SK-N-SH (cell line): ENCODE measurements at regions not wholly inside any gene's neighbourhood (a gene's known extent, or its start where the extent isn't known, plus 50 kb on each side); places are given as distances from the start of the nearest gene placed in this dataset.

Source experiments
- CTCF ChIA-PET: fragments of 300-600, 350-600 bp; formaldehyde crosslinking; extraction: SDS; loops from one replicate; lab custom pipeline; 2021; lab: Yijun Ruan, JAX
- POLR2A ChIA-PET: fragments of 350-600 bp; sonication (Branson Sonifier 250); formaldehyde crosslinking; extraction: SDS; loops from one replicate; lab custom pipeline; 2020; ENCODE audit warnings: antibody characterized with exemption, inconsistent platforms; lab: Yijun Ruan, JAX
- DNase-seq: peaks from one replicate; pipeline ENCODE4 v3.0.0; 2012
- H2AFZ ChIP-seq: fragments of 200-600 bp; sonication (generic); 2 replicates; pipeline ENCODE4 v1.8.1; 2016; ENCODE audit warnings: antibody characterized with exemption, mild to moderate bottlenecking, low read depth
- H3F3A ChIP-seq: fragments of 200-600 bp; sonication (generic); replicated peaks from 2 replicates; pipeline ENCODE3; 2016; ENCODE audit warnings: antibody characterized with exemption, mild to moderate bottlenecking; ENCODE audit not compliant: insufficient read depth
- H3K27ac ChIP-seq, 2 experiments: fragments of 200-500 bp in 1 of 2; fragments of 200-600 bp in 1 of 2; sonication (Bioruptor generic) in 1 of 2; sonication (generic), shearing (Covaris generic) in 1 of 2; 2 replicates each; pipeline versions ENCODE4 v1.5.1 to v1.6.1; 2014 to 2016; ENCODE audit warnings: low read depth in 2 of 2, inconsistent platforms in 1 of 2, low read length in 1 of 2, mild to moderate bottlenecking in 1 of 2, mixed read lengths in 1 of 2
- H3K27me3 ChIP-seq: fragments of 200-600 bp; sonication (generic), shearing (Covaris generic); 2 replicates; pipeline ENCODE4 v1.6.1; 2016; ENCODE audit warnings: mixed run types; ENCODE audit not compliant: insufficient read depth
- H3K36me3 ChIP-seq, 2 experiments: fragments of 200-500 bp in 1 of 2; fragments of 200-600 bp in 1 of 2; sonication (Bioruptor generic) in 1 of 2; sonication (generic) in 1 of 2; replicated peaks in 1 of 2; 2 replicates each; pipeline versions ENCODE3 to v1.5.1; 2014 to 2016; ENCODE audit warnings: low read length in 1 of 2, mild to moderate bottlenecking in 1 of 2; ENCODE audit not compliant: insufficient read depth in 2 of 2, control insufficient read depth in 1 of 2
- H3K4me1 ChIP-seq, 2 experiments: fragments of 200-500 bp in 1 of 2; fragments of 200-600 bp in 1 of 2; sonication (Bioruptor generic) in 1 of 2; sonication (generic), shearing (Covaris generic) in 1 of 2; 2 replicates each; pipeline versions ENCODE4 v1.5.1 to v1.6.1; 2014 to 2016; ENCODE audit warnings: low read depth in 1 of 2, low read length in 1 of 2, mixed run types in 1 of 2; ENCODE audit not compliant: insufficient read depth in 2 of 2, control insufficient read depth in 1 of 2
- H3K4me2 ChIP-seq: fragments of 200-600 bp; sonication (generic), shearing (Covaris generic); 2 replicates; pipeline ENCODE4 v1.6.1; 2017; ENCODE audit warnings: mixed run types
- H3K4me3 ChIP-seq, 2 experiments: fragments of 200-500 bp in 1 of 2; fragments of 200-600 bp in 1 of 2; sonication (Bioruptor generic) in 1 of 2; sonication (generic), shearing (Covaris generic) in 1 of 2; 2 replicates each; pipeline versions ENCODE4 v1.5.1 to v1.8.1; 2014 to 2016; ENCODE audit warnings: low read depth in 2 of 2, inconsistent platforms in 1 of 2, low read length in 1 of 2, mild to moderate bottlenecking in 1 of 2, mixed read lengths in 1 of 2, moderate library complexity in 1 of 2
- H3K79me2 ChIP-seq: fragments of 200-600 bp; sonication (generic); 2 replicates; pipeline ENCODE4 v1.8.1; 2017; ENCODE audit warnings: mild to moderate bottlenecking; ENCODE audit not compliant: insufficient read depth
- H3K9ac ChIP-seq: fragments of 200-600 bp; sonication (generic); 2 replicates; pipeline ENCODE4 v1.6.1; 2017; ENCODE audit warnings: mixed run types
- H3K9me2 ChIP-seq: fragments of 200-600 bp; sonication (generic); 2 replicates; pipeline ENCODE4 v1.6.1; 2017; ENCODE audit warnings: mixed run types
- H3K9me3 ChIP-seq: fragments of 200-600 bp; sonication (generic); 2 replicates; pipeline ENCODE4 v1.6.1; 2017; ENCODE audit warnings: mixed run types, mild to moderate bottlenecking, moderate library complexity
- H4K20me1 ChIP-seq: fragments of 200-600 bp; sonication (generic); 2 replicates; pipeline ENCODE4 v1.6.1; 2017; ENCODE audit warnings: mild to moderate bottlenecking, mixed run types; ENCODE audit not compliant: insufficient read depth
- ELF1 ChIP-seq: IDR thresholded peaks from 2 replicates; pipeline ENCODE4 v1.4.0; 2012
- EP300 ChIP-seq, 2 experiments: IDR thresholded peaks; 2 replicates each; pipeline versions ENCODE4 v1.4.0 to v1.6.1; 2012; ENCODE audit warnings: borderline replicate concordance in 1 of 2, low read depth in 1 of 2, low read length in 1 of 2
- FOSL2 ChIP-seq: IDR thresholded peaks from 2 replicates; pipeline ENCODE4 v1.4.0; 2012; ENCODE audit warnings: low read depth, mild to moderate bottlenecking, moderate library complexity, borderline replicate concordance
- FOXM1 ChIP-seq: IDR thresholded peaks from 2 replicates; pipeline ENCODE4 v1.4.0; 2012; ENCODE audit warnings: low read depth, mild to moderate bottlenecking
- JUND ChIP-seq: IDR thresholded peaks from 2 replicates; pipeline ENCODE4 v1.4.0; 2012
- NFIC ChIP-seq: IDR thresholded peaks from 2 replicates; pipeline ENCODE4 v1.4.0; 2012; ENCODE audit warnings: borderline replicate concordance
- PBX3 ChIP-seq: IDR thresholded peaks from 2 replicates; pipeline ENCODE4; 2012
- RCOR1 ChIP-seq: fragments of 150-350 bp; IDR thresholded peaks from 2 replicates; pipeline ENCODE4 v1.6.1; 2017; ENCODE audit warnings: antibody characterized with exemption, low read length
- SIN3A ChIP-seq: IDR thresholded peaks from 2 replicates; pipeline ENCODE4 v1.6.1; 2012; ENCODE audit warnings: low read depth, mild to moderate bottlenecking, low read length, moderate library complexity, borderline replicate concordance
- TCF12 ChIP-seq: IDR thresholded peaks from 2 replicates; pipeline ENCODE4 v1.4.0; 2012
- TEAD4 ChIP-seq: IDR thresholded peaks from 2 replicates; pipeline ENCODE4 v1.4.0; 2012; ENCODE audit warnings: mild to moderate bottlenecking, borderline replicate concordance; ENCODE audit not compliant: insufficient read depth
- WGBS: methylation state at CpG from one replicate; pipeline ENCODE4 v1.1.6; 2017; ENCODE audit warnings: low lambda C conversion rate; 5-methylcytosine and 5-hydroxymethylcytosine counted together

- H3K4me2 ChIP-seq = no peak overlapping the region
These were observed 803.0 kb upstream of the MGAT4C start for GRCh38 chr12:87059231-87059630.

GRCh38 chr12:87054226-87054625, 798.0 kb upstream of the MGAT4C start:
- Histone ChIP-seq H3K36me3 (no peaks in the 10 kb centered on the region), H4K20me1 (no peaks in the 10 kb centered on the region), H3K79me2 (no peaks in the 10 kb centered on the region), H3K4me1 (no peaks in the 10 kb centered on the region; a peak in 1 of 4 replicates), H3K4me3 (no peak overlapping the region), H3K27ac (no peak overlapping the region; a peak in 1 of 4 replicates), H3K4me2 (no peak overlapping the region), H2AFZ (no peak overlapping the region), H3F3A (peaks cover 3% of the 10 kb centered on the region), H3K27me3 (no peaks in the 10 kb centered on the region), H3K9me3 (no peaks in the 10 kb centered on the region; the same call in 1 of the 2 replicates), H3K9me2 (peaks cover 9% of the 10 kb centered on the region; the same call in 1 of the 2 replicates), H3K9ac (no peak overlapping the region)
- CTCF ChIA-PET = interaction anchor here (1.0 kb wide), 1 partner anchor 27 kb away, joined by 3 read pairs; no protein-coding TSS in a partner anchor
- POLR2A ChIA-PET = no interaction called here
- peak; percentile 74 for TF ChIP-seq JUND
- TF ChIP-seq FOSL2 = 0 out of 2 replicates have a peak, but pooled peaks have one; percentile 7
- peak; percentile 84 for TF ChIP-seq NFIC
- TF ChIP-seq PBX3 = peak; percentile 73
- TF ChIP-seq EP300 (IDR thresholded peaks at IDR 0.05; ENCODE audit: borderline replicate concordance in 1 of 2, low read depth in 1 of 2, low read length in 1 of 2) = peak in 1 of 2 experiments; percentile 75; a peak in 1 of 4 replicates
- peak; percentile 65 for TF ChIP-seq TCF12
- no peak for TF ChIP-seq RCOR1
- 0 out of 2 replicates have a peak, but pooled peaks have one; percentile 17 for TF ChIP-seq FOXM1
- no peak for TF ChIP-seq ELF1
- TF ChIP-seq TEAD4 = peak; percentile 58; the same call in 1 of the 2 replicates
- no peak for DNase-seq

More at GRCh38 chr12:87059231-87059630, 803.0 kb upstream of the MGAT4C start:
- H3K27me3 ChIP-seq = no peaks in the 10 kb centered on the region
- no peaks in the 10 kb centered on the region for H3F3A ChIP-seq
- H3K9ac ChIP-seq = no peak overlapping the region
- ChIA-PET POLR2A (no interaction called here), CTCF (no interaction called here)
- TF ChIP-seq TCF12 (peak; percentile 31; the same call in 1 of the 2 replicates), SIN3A (no peak), PBX3 (peak; percentile 17; the same call in 1 of the 2 replicates)
- DNase-seq = no peak
- no peak overlapping the region; the same call in 1 of the 2 replicates for H2AFZ ChIP-seq
- WGBS = 45% methylated on average over 1 of the region's 1 CpG
- no peaks in the 10 kb centered on the region; the same call in 1 of the 2 replicates for H3K9me3 ChIP-seq
- H3K36me3 ChIP-seq = no peaks in the 10 kb centered on the region
- no peak overlapping the region for H3K4me3 ChIP-seq
- peaks cover 2% of the 10 kb centered on the region; the same call in 1 of the 2 replicates for H3K9me2 ChIP-seq
- H3K4me1 ChIP-seq = no peaks in the 10 kb centered on the region; a peak in 1 of 4 replicates
- no peak overlapping the region for H3K27ac ChIP-seq
- no peaks in the 10 kb centered on the region for H4K20me1 ChIP-seq
- H3K79me2 ChIP-seq = no peaks in the 10 kb centered on the region
